IMR-90 (cell line): ENCODE measurements at regions not wholly inside any gene's neighbourhood (a gene's known extent, or its start where the extent isn't known, plus 50 kb on each side); places are given as distances from the start of the nearest gene placed in this dataset.
A peak's percentile ranks its signal among the peaks of the same experiment; 100 is the strongest.

Experiments used
- ATAC-seq: fragments of 200-7000 bp; cut with Tn5 transposase; 2 replicates; pipeline ENCODE4 v1.9.1; 2020; ENCODE audit warnings: low read depth, mild to moderate bottlenecking, moderate library complexity
- BruUV-seq: library from RNA; stranded (reverse); fragments of 400-500 nt; replicated peaks from 2 replicates; lab custom pipeline; 2021; lab: Mats Ljungman, UMichigan
- CTCF ChIA-PET: fragments of 300-600 bp; formaldehyde crosslinking; extraction: SDS; loops from one replicate; lab custom pipeline; 2021; ENCODE audit warnings: antibody characterized with exemption; lab: Yijun Ruan, JAX
- POLR2A ChIA-PET: fragments of 300-600 bp; sonication (Branson Sonifier 250); formaldehyde crosslinking; loops from one replicate; lab custom pipeline; 2022; ENCODE audit warnings: antibody characterized with exemption; ENCODE audit not compliant: unreplicated experiment; lab: Charles Lee
- DNase-seq: peaks from one replicate; pipeline ENCODE4 v3.0.0; 2013
- H2AFZ ChIP-seq: replicated peaks from 2 replicates; pipeline ENCODE3; 2013; ENCODE audit warnings: low read length, mild to moderate bottlenecking; ENCODE audit not compliant: poor library complexity
- H2AK5ac ChIP-seq: 2 replicates; pipeline ENCODE4 v1.6.1; 2013; ENCODE audit warnings: low read depth, low read length, inconsistent platforms
- H2AK9ac ChIP-seq: replicated peaks from 2 replicates; pipeline ENCODE3; 2013; ENCODE audit warnings: mild to moderate bottlenecking, low read depth, low read length, moderate library complexity; ENCODE audit not compliant: poor library complexity
- H2BK120ac ChIP-seq: 2 replicates; pipeline ENCODE4 v1.6.1; 2013; ENCODE audit warnings: low read depth, low read length, inconsistent platforms
- H2BK15ac ChIP-seq: 3 replicates; pipeline ENCODE4 v1.6.1; 2013; ENCODE audit warnings: low read depth, low read length, inconsistent platforms
- H2BK20ac ChIP-seq: 2 replicates; pipeline ENCODE4 v1.6.1; 2013; ENCODE audit warnings: low read depth, mild to moderate bottlenecking, inconsistent platforms, low read length, moderate library complexity
- H2BK5ac ChIP-seq: 2 replicates; pipeline ENCODE4 v1.6.1; 2013; ENCODE audit warnings: mild to moderate bottlenecking, low read depth, low read length, inconsistent platforms; ENCODE audit not compliant: poor library complexity, severe bottlenecking
- H3K14ac ChIP-seq: replicated peaks from 2 replicates; pipeline ENCODE4 v1.6.1; 2013; ENCODE audit warnings: low read depth, low read length, inconsistent platforms
- H3K18ac ChIP-seq: 2 replicates; pipeline ENCODE4 v1.6.1; 2013; ENCODE audit warnings: low read depth, low read length, control low read depth
- H3K23ac ChIP-seq: 2 replicates; pipeline ENCODE4 v1.6.1; 2013; ENCODE audit warnings: low read depth, low read length, inconsistent platforms
- H3K27ac ChIP-seq: 2 replicates; pipeline ENCODE4 v1.5.1; 2013; ENCODE audit warnings: mild to moderate bottlenecking, control low read depth, low read length; ENCODE audit not compliant: insufficient read depth
- H3K27me3 ChIP-seq: 2 replicates; pipeline ENCODE4 v1.6.1; 2013; ENCODE audit warnings: low read length; ENCODE audit not compliant: control insufficient read depth, insufficient read depth
- H3K36me3 ChIP-seq: 2 replicates; pipeline ENCODE4 v1.6.1; 2013; ENCODE audit warnings: low read length, mixed read lengths; ENCODE audit not compliant: control insufficient read depth, insufficient read depth
- H3K4ac ChIP-seq: 2 replicates; pipeline ENCODE4 v1.6.1; 2013; ENCODE audit warnings: low read depth, low read length, inconsistent platforms
- H3K4me1 ChIP-seq: 2 replicates; pipeline ENCODE4 v1.6.1; 2013; ENCODE audit warnings: low read length, mixed read lengths; ENCODE audit not compliant: control insufficient read depth, insufficient read depth
- H3K4me2 ChIP-seq: 2 replicates; pipeline ENCODE4 v1.6.1; 2013; ENCODE audit warnings: low read depth, mild to moderate bottlenecking, control low read depth, low read length, moderate library complexity
- H3K4me3 ChIP-seq: 2 replicates; pipeline ENCODE4 v1.5.1; 2013; ENCODE audit warnings: low read depth, mild to moderate bottlenecking, control low read depth, low read length, moderate library complexity; ENCODE audit not compliant: insufficient read depth
- H3K56ac ChIP-seq: 2 replicates; pipeline ENCODE4 v1.6.1; 2013; ENCODE audit warnings: low read length, inconsistent platforms; ENCODE audit not compliant: insufficient read depth; ENCODE audit errors: extremely low read depth
- H3K79me1 ChIP-seq, 2 experiments: 2 replicates each; pipeline ENCODE4 v1.6.1; 2013; ENCODE audit warnings: low read length in 2 of 2, inconsistent platforms in 1 of 2, low read depth in 1 of 2
- H3K9ac ChIP-seq: 2 replicates; pipeline ENCODE4 v1.6.1; 2013; ENCODE audit warnings: low read depth, low read length, control low read depth
- H3K9me1 ChIP-seq: 2 replicates; pipeline ENCODE4 v1.6.1; 2013; ENCODE audit warnings: low read length, inconsistent platforms; ENCODE audit not compliant: insufficient read depth
- H3K9me3 ChIP-seq: 2 replicates; pipeline ENCODE4 v1.6.1; 2013; ENCODE audit warnings: low read length; ENCODE audit not compliant: control insufficient read depth, insufficient read depth
- H4K20me1 ChIP-seq: 2 replicates; pipeline ENCODE4 v1.6.1; 2013; ENCODE audit warnings: low read length, inconsistent platforms; ENCODE audit not compliant: insufficient read depth
- H4K5ac ChIP-seq: 2 replicates; pipeline ENCODE4 v1.6.1; 2013; ENCODE audit warnings: mild to moderate bottlenecking, low read depth, low read length, control low read depth
- H4K8ac ChIP-seq, 2 experiments: 2 replicates each; pipeline ENCODE4 v1.6.1; 2013; ENCODE audit warnings: low read depth in 2 of 2, low read length in 2 of 2, control low read depth in 1 of 2, inconsistent platforms in 1 of 2
- H4K91ac ChIP-seq: 2 replicates; pipeline ENCODE4 v1.6.1; 2013; ENCODE audit warnings: low read depth, low read length, inconsistent platforms; ENCODE audit not compliant: insufficient read depth
- BHLHE40 ChIP-seq: fragments of 150-350 bp; IDR thresholded peaks from 2 replicates; pipeline ENCODE4 v1.6.1; 2016; ENCODE audit warnings: mild to moderate bottlenecking, low read depth, low read length
- CHD1 ChIP-seq: IDR thresholded peaks from 2 replicates; pipeline ENCODE4 v1.6.1; 2012; ENCODE audit warnings: low read depth, low read length, improper control_type of control experiment
- ELK1 ChIP-seq: fragments of 150-350 bp; IDR thresholded peaks from 2 replicates; pipeline ENCODE4 v1.6.1; 2016; ENCODE audit warnings: low read depth, mild to moderate bottlenecking, low read length, moderate library complexity, borderline replicate concordance
- FOS ChIP-seq: fragments of 150-350 bp; IDR thresholded peaks from 2 replicates; pipeline ENCODE4 v1.6.1; 2016; ENCODE audit warnings: low read depth, low read length
- NFE2L2 ChIP-seq: fragments of 150-350 bp; IDR thresholded peaks from 2 replicates; pipeline ENCODE4 v1.6.1; 2016; ENCODE audit warnings: low read depth, mild to moderate bottlenecking, low read length
- RAD21 ChIP-seq: IDR thresholded peaks from 2 replicates; pipeline ENCODE4 v1.6.1; 2012; ENCODE audit warnings: low read length, improper control_type of control experiment
- WGBS, 2 experiments: methylation state at CpG; one replicate each; pipeline versions ENCODE4 v1.1.5 to v1.1.7; 2013; ENCODE audit warnings: missing lambda C conversion rate in 2 of 2; ENCODE audit not compliant: insufficient read length in 1 of 2; ENCODE audit errors: extremely low coverage in 2 of 2; 5-methylcytosine and 5-hydroxymethylcytosine counted together
- dilution Hi-C: fragments of 300-500 bp; cut with HindIII; formaldehyde crosslinking; loops from one replicate; pipeline ENCODE4 v1.14.3; 2018; ENCODE audit warnings: low sequenced_read_pairs; ENCODE audit not compliant: unreplicated experiment
- in situ Hi-C: fragments of 300-500 bp; cut with MboI; formaldehyde crosslinking; loops from 3 replicates; pipeline ENCODE4 v1.14.3; 2019; ENCODE audit warnings: low sequenced_read_pairs, inconsistent platforms, mixed read lengths
- intact Hi-C: fragments of 100-400 bp; cut with micrococcal nuclease; formaldehyde crosslinking; loops from 2 replicates; pipeline ENCODE4 v1.10.0; 2022

- Histone ChIP-seq H3K4me1 (no peaks in the 10 kb centered on the region), H2BK15ac (no peak overlapping the region), H2BK5ac (no peak overlapping the region), H3K79me1 (no peaks in the 10 kb centered on the region), H3K23ac (no peak overlapping the region), H3K27me3 (no peaks in the 10 kb centered on the region), H4K20me1 (no peaks in the 10 kb centered on the region), H4K8ac (no peak overlapping the region), H2AK9ac (no peak overlapping the region), H3K36me3 (no peaks in the 10 kb centered on the region), H3K9me1 (no peaks in the 10 kb centered on the region), H3K18ac (no peak overlapping the region), H4K91ac (no peak overlapping the region), H3K4me3 (no peak overlapping the region), H3K9ac (no peak overlapping the region), H4K5ac (no peak overlapping the region), H3K27ac (no peak overlapping the region), H2BK20ac (no peak overlapping the region), H2AFZ (no peak overlapping the region), H3K56ac (no peak overlapping the region), H2BK120ac (no peak overlapping the region), H3K14ac (no peak overlapping the region), H2AK5ac (no peak overlapping the region), H3K9me3 (no peaks in the 10 kb centered on the region), H3K4ac (no peak overlapping the region), H3K4me2 (no peak overlapping the region)
- intact Hi-C loops (no loop called here), dilution Hi-C loops (no loop called here), in situ Hi-C loops (no loop called here)
- peak; percentile 15 for DNase-seq
- TF ChIP-seq CHD1 (no peak), FOS (no peak), NFE2L2 (no peak), RAD21 (no peak), ELK1 (no peak), BHLHE40 (no peak)
- no TSS peak for BruUV-seq
- POLR2A ChIA-PET = no interaction called here
- WGBS, 2 experiments = no CpG with 5 or more reads among the region's 1 CpG
- CTCF ChIA-PET = no interaction called here
- ATAC-seq = 0 out of 2 replicates have a peak, but pooled peaks have one; percentile 32
Measured at GRCh38 chr13:59038824-59039223, 1124.9 kb downstream of the DIAPH3 start.
